ENCODE measurements at regions not wholly inside any gene's neighbourhood (a gene's known extent, or its start where the extent isn't known, plus 50 kb on each side); places are given as distances from the start of the nearest gene placed in this dataset.

- no peak for DNase-seq (ENCODE audit: low read depth)
Measured at GRCh38 chr15:95903352-95903751, 427.1 kb upstream of the NR2F2 start.

GRCh38 chr15:95910643-95911212 is 419.8 kb upstream of the NR2F2 start:
- DNase-seq (ENCODE audit: low read depth) = no peak

GRCh38 chr15:95911570-95912279 is 418.8 kb upstream of the NR2F2 start:
- DNase-seq (ENCODE audit: low read depth) = no peak

DNA sequence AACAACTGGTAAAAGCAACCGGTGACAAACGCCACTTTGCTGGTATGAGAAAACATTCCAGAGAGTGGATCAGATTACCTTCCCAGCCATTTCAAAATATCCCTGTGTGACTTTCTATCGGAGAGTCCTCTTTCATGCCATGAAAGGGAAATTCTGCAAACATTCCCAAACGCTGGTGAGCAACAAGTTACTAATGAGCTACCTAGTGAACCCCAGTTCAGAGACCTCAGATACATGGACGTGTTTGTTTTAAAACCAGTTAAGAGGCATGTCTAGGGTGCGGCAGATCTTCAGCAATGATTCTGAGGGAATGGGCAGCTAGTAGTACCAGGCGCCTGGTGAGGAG is 418.2 kb upstream of the NR2F2 start:
- DNase-seq (ENCODE audit: low read depth) = no peak

- no peak for DNase-seq (ENCODE audit: low read depth)
Measured at GRCh38 chr15:95912728-95913127, 417.8 kb upstream of the NR2F2 start.

DNA sequence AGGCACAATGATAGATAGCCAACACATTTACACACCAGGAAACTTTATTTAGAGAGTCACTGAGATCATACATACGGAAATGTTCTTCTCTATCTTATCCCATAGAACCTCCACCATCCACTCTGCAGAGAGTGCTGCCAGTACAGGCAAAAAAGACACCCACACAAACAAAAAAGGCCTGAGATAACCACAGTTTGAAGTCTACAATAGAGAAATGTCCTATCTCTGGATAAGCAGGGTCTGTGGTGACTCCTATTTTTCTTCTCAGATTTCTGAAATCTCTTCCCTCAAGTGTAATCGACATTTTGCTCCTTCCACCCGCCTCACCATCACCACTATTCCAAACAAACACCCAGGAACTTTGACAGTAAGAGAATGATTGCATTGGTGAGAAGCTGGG is 413.9 kb upstream of the NR2F2 start:
- no peak for DNase-seq (ENCODE audit: low read depth)

DNA sequence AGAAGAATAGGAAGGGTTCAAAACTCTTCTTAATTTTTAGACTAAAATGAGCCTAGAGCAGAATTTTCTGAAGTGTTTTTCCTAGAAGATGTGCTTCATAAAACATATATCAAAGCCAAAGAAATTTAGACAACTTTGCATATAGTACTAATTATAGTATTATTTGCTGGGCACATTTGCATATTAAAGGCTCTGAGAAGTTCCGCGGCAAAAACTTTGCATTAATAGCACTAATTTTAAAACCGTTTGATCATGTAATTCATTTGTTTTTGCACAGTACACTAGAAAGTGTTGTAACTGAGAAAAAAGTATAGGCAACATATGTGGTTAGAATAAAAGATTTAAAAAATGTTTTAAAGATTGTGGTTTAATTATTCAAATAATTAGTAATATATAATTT is 412.0 kb upstream of the NR2F2 start:
- DNase-seq (ENCODE audit: low read depth) = no peak

GRCh38 chr15:95919460-95919859 is 411.0 kb upstream of the NR2F2 start:
- no peak for DNase-seq (ENCODE audit: low read depth)

DNA sequence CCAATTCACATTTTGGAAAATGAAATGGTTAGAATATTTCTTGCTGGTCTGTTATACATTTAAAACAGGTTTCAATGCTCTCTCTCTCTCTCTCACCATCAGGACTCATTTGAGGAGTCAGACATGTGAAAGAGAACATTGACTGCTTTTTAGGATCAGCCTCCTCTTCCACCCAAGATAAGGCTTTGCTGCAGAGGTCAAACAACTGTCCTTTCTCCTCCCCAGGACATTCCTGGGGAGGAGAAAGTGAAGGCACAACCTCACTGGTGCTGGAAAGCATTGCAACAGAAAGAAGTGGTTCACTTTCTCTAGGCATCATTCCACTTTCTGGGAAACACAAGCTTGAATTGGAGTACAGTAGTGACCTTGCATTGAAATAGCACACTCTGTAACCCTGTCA is 409.1 kb upstream of the NR2F2 start:
- no peak for DNase-seq (ENCODE audit: low read depth)

GRCh38 chr15:95922431-95922830 is 408.1 kb upstream of the NR2F2 start:
- DNase-seq (ENCODE audit: low read depth) = no peak

- DNase-seq (ENCODE audit: low read depth) = no peak
Measured at GRCh38 chr15:95923792-95924191, 406.7 kb upstream of the NR2F2 start.

GRCh38 chr15:95928822-95929221 is 401.7 kb upstream of the NR2F2 start:
- DNase-seq (ENCODE audit: low read depth) = no peak

GRCh38 chr15:95929232-95929846 is 401.2 kb upstream of the NR2F2 start:
- DNase-seq (ENCODE audit: low read depth) = no peak

- DNase-seq (ENCODE audit: low read depth) = no peak
Measured at GRCh38 chr15:95930659-95931375, 399.7 kb upstream of the NR2F2 start.

DNA sequence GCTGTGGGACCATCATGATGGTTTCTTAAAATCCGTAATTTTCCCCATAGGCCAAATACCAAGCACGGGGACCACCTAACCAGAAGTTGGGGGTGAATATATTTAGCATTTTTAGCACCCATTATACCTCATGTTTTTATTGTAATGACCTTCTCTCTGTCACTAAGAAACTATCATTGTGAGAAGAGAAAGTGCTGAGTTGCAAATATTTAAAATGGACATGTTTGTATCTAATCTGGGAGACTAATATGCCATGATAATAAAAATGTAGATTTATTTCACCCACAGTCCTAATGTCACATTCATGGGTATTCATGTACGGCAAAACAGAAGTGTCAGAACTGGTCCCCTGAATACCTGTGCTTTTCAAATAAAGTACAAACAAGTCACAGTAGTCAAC is 398.9 kb upstream of the NR2F2 start:
- no peak for DNase-seq (ENCODE audit: low read depth)

- DNase-seq (ENCODE audit: low read depth) = no peak
Measured at GRCh38 chr15:95932141-95932540, 398.4 kb upstream of the NR2F2 start.

DNA sequence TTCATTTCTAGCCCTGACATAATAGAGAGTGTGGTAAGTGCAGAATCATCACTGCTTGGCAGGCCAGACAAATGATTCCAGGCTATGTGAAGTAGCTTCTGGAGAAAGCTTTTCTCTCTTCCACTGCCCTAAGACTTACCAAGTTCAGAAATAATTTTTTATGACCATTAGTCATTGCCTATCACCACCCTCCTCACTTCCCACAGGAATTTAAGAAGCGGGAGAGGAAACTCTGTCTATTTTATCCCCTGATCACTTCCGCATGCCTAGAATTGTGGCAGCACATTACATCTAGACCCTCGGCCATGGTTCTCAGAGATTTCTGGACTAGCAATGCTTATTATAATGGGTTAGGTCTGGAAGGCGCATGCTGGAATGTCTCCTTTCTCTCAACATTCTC is 397.8 kb upstream of the NR2F2 start:
- DNase-seq (ENCODE audit: low read depth) = no peak

DNA sequence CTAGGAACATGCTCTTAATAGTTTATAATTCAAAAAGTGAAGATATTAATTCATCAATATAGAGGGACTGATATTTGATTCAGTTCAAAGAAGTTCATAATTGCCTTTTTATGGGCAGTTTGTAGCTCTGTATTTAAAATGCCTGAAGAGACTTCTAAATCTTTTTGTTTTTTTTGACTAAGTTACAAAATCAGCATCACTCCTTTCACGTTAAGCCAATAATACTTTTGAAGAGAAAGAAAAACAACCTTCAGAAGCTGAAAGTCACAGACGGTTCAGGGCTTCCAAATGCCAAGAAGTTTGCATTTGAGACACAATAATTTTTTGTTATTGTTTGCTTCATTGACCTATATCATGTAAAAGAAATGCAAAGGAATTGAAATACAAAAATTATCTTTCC is 394.6 kb upstream of the NR2F2 start:
- no peak for DNase-seq (ENCODE audit: low read depth)

- DNase-seq (ENCODE audit: low read depth) = no peak
Measured at GRCh38 chr15:95937128-95937528, 393.4 kb upstream of the NR2F2 start.

DNA sequence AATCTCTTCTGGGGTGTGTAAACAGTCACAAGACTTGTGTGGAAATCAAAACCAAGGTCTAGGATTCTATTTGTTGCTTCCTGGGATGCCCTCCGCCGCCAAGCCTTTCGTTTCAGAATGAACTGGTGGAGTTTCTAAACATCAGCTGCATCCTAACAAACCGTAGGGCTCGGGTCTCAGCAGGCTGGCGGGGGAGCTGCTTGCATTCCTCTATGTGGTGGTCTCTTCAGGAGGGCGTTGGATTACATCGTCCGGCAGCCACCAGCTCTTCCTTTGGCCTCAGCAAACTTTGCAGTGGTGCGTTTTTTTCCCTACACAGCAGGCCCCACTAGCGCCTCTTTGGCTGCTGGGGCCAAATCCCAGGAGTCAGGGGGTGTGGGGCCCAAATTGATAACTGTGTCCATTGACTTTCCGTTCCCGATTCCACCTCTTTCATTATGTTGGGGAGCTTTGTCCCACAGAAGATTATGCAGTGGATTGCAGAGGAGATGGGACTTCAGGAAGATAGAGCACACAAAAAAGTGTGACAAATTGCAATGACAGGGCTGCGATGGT is 390.0 kb upstream of the NR2F2 start:
- no peak for DNase-seq (ENCODE audit: low read depth)

DNA sequence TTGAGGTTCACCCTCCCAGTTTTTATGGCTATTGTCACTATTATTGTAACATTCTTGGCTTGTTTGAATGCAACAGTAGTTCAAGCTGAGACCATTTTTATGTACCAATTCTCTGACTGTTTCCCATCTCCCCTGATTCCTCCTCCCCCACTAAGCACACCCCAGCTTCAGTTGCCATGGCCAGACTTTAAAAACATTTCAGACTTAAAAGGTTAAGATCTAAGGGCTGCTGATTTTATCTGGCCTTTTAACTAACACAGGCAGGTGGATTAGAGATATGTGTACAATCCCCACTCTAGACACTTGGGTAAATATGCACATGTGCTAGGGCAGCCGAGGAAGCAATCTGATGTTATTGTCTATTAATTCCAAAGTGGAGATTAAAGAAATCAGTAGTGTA is 386.3 kb upstream of the NR2F2 start:
- DNase-seq (ENCODE audit: low read depth) = no peak

GRCh38 chr15:95944661-95945255 is 385.7 kb upstream of the NR2F2 start:
- no peak for DNase-seq (ENCODE audit: low read depth)

Data from T follicular helper cell (primary cell).